ENCODE measurements at regions not wholly inside any gene's neighbourhood (a gene's known extent, or its start where the extent isn't known, plus 50 kb on each side); places are given as distances from the start of the nearest gene placed in this dataset.

DNA sequence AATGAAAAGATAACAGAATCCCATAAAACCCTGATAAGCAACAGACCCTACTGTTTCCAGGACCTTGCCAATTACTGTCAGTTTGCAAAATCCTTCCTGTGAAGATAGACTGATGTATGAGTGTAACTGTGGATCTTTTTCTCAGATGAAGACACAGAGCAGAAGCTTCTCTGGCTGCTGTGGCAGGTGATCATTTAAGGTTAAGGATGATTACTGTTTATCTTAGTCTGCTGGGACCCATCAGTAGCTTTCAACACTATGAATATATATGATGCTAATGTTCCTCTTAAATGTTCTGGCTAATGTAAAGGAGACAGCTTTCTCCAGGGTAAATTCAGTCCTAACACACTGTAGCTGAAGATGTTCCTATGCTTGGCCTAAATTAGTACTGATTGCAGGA lies 56.0 kb upstream of the CTTNBP2 start:
- no peaks in the 10 kb centered on the region for H3K79me2 ChIP-seq (ENCODE audit: control insufficient read depth, insufficient read depth, low read length)
- ATAC-seq (no peak), FAIRE-seq (no peak), DNase-seq (ENCODE audit: low read depth, low spot score) (no peak)
- no peaks in the 10 kb centered on the region for H3K27me3 ChIP-seq (replicated peaks in 1 of 2; ENCODE audit: control insufficient read depth in 2 of 2, insufficient read depth in 2 of 2, low read length in 1 of 2)
- no peaks in the 10 kb centered on the region; the same call in 2 of the 3 replicates for H3K9me3 ChIP-seq (replicated peaks; ENCODE audit: control insufficient read depth, insufficient read depth, low read length)
- no peak overlapping the region for H3K9ac ChIP-seq (ENCODE audit: control insufficient read depth, insufficient read depth, low read length)
- in situ Hi-C loops (cut with MboI) (no loop called here), intact Hi-C loops (cut with micrococcal nuclease; ENCODE audit: unreplicated experiment) (no loop called here)
- no peaks in the 10 kb centered on the region for H3K4me1 ChIP-seq (ENCODE audit: control insufficient read depth, insufficient read depth, low read length)
- CTCF ChIA-PET: interaction anchor here (2.0 kb wide), 1 partner anchor 179 kb away, joined by 7 read pairs; no protein-coding TSS in a partner anchor
- no peak overlapping the region for H2AFZ ChIP-seq (ENCODE audit: control insufficient read depth, low read depth, low read length)
- POLR2A ChIA-PET: no interaction called here
- no peak overlapping the region for H3K4me3 ChIP-seq
- RAD21 ChIA-PET (ENCODE audit: unreplicated experiment): no interaction called here
- H3K4me2 ChIP-seq (ENCODE audit: control insufficient read depth, insufficient read depth): no peak overlapping the region
- BruUV-seq (replicated peaks): no TSS peak
- H3K36me3 ChIP-seq (ENCODE audit: control insufficient read depth in 2 of 2, insufficient read depth in 2 of 2, low read length in 1 of 2): no peaks in the 10 kb centered on the region
- SMC1A ChIA-PET (ENCODE audit: uncharacterized antibody, unreplicated experiment): no interaction called here
- TF ChIP-seq, protein P1, sequence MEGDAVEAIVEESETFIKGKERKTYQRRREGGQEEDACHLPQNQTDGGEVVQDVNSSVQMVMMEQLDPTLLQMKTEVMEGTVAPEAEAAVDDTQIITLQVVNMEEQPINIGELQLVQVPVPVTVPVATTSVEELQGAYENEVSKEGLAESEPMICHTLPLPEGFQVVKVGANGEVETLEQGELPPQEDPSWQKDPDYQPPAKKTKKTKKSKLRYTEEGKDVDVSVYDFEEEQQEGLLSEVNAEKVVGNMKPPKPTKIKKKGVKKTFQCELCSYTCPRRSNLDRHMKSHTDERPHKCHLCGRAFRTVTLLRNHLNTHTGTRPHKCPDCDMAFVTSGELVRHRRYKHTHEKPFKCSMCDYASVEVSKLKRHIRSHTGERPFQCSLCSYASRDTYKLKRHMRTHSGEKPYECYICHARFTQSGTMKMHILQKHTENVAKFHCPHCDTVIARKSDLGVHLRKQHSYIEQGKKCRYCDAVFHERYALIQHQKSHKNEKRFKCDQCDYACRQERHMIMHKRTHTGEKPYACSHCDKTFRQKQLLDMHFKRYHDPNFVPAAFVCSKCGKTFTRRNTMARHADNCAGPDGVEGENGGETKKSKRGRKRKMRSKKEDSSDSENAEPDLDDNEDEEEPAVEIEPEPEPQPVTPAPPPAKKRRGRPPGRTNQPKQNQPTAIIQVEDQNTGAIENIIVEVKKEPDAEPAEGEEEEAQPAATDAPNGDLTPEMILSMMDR (IDR thresholded peaks at IDR 0.05 in 2 of 3, conservative IDR thresholded peaks at IDR 0.05 in 1 of 3; ENCODE audit: control insufficient read depth in 2 of 3, extremely low read depth in 1 of 3, insufficient read depth in 1 of 3, low read depth in 3 of 3, low read length in 3 of 3): no peak
- TF ChIP-seq SMAD1 (IDR thresholded peaks at IDR 0.05; ENCODE audit: low read depth, partially characterized antibody): no peak
- no peak for TF ChIP-seq ZNF217 (IDR thresholded peaks at IDR 0.05)
- no peak for TF ChIP-seq HDGF (IDR thresholded peaks at IDR 0.05)
- no peak for TF ChIP-seq ZNF384 (IDR thresholded peaks at IDR 0.05; ENCODE audit: borderline replicate concordance, low read depth, low read length)
- H3K27ac ChIP-seq (ENCODE audit: control insufficient read depth, insufficient read depth): no peak overlapping the region
- no peaks in the 10 kb centered on the region for H4K20me1 ChIP-seq (ENCODE audit: control insufficient read depth, insufficient read depth)

DNA sequence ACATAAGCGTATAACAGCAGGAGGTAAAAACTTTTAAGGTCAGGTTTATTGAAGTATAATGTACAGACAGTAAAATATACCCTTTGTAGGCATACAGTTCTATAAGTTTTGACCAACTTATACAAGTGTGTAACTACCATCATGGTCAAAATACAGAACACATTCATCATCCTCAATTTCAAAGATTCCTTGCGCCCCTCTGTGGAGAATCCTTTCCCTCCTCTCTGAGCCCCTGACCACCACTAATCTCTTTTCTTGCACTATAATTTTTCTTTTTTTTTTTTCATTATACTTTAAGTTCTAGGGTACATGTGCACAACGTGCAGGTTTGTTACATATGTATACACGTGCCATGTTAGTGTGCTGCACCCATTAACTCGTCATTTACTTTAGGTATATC lies 58.1 kb upstream of the CTTNBP2 start:
- H3K27ac ChIP-seq (ENCODE audit: control insufficient read depth, insufficient read depth): no peak overlapping the region
- no peak for DNase-seq (ENCODE audit: low read depth, low spot score)
- H3K4me3 ChIP-seq: no peak overlapping the region
- ChIA-PET POLR2A (no interaction called here), SMC1A (ENCODE audit: uncharacterized antibody, unreplicated experiment) (no interaction called here), RAD21 (ENCODE audit: unreplicated experiment) (no interaction called here), CTCF (interaction anchor here (2.0 kb wide), 1 partner anchor 180 kb away, joined by 5 read pairs; no protein-coding TSS in a partner anchor)
- no peak overlapping the region for H3K9ac ChIP-seq (ENCODE audit: control insufficient read depth, insufficient read depth, low read length)
- in situ Hi-C loops (cut with MboI) (no loop called here), intact Hi-C loops (cut with micrococcal nuclease; ENCODE audit: unreplicated experiment) (no loop called here)
- H3K4me2 ChIP-seq (ENCODE audit: control insufficient read depth, insufficient read depth): no peak overlapping the region
- no TSS peak for BruUV-seq (replicated peaks)
- H3K27me3 ChIP-seq (replicated peaks in 1 of 2; ENCODE audit: control insufficient read depth in 2 of 2, insufficient read depth in 2 of 2, low read length in 1 of 2): no peaks in the 10 kb centered on the region
- ATAC-seq: no peak
- H2AFZ ChIP-seq (ENCODE audit: control insufficient read depth, low read depth, low read length): no peak overlapping the region
- no peaks in the 10 kb centered on the region; the same call in 2 of the 3 replicates for H3K9me3 ChIP-seq (replicated peaks; ENCODE audit: control insufficient read depth, insufficient read depth, low read length)
- H3K79me2 ChIP-seq (ENCODE audit: control insufficient read depth, insufficient read depth, low read length): no peaks in the 10 kb centered on the region
- FAIRE-seq: no peak
- no peaks in the 10 kb centered on the region for H4K20me1 ChIP-seq (ENCODE audit: control insufficient read depth, insufficient read depth)
- no peaks in the 10 kb centered on the region for H3K36me3 ChIP-seq (ENCODE audit: control insufficient read depth in 2 of 2, insufficient read depth in 2 of 2, low read length in 1 of 2)
- 33% methylated on average over 5 of the region's 5 CpGs for WGBS (ENCODE audit: insufficient coverage, insufficient replicate concordance, low lambda C conversion rate, missing lambda C conversion rate)
- no peaks in the 10 kb centered on the region for H3K4me1 ChIP-seq (ENCODE audit: control insufficient read depth, insufficient read depth, low read length)
- no peak for TF ChIP-seq CHD2 (IDR thresholded peaks at IDR 0.05; ENCODE audit: borderline replicate concordance, low read depth, low read length)
- TF ChIP-seq, protein P2, sequence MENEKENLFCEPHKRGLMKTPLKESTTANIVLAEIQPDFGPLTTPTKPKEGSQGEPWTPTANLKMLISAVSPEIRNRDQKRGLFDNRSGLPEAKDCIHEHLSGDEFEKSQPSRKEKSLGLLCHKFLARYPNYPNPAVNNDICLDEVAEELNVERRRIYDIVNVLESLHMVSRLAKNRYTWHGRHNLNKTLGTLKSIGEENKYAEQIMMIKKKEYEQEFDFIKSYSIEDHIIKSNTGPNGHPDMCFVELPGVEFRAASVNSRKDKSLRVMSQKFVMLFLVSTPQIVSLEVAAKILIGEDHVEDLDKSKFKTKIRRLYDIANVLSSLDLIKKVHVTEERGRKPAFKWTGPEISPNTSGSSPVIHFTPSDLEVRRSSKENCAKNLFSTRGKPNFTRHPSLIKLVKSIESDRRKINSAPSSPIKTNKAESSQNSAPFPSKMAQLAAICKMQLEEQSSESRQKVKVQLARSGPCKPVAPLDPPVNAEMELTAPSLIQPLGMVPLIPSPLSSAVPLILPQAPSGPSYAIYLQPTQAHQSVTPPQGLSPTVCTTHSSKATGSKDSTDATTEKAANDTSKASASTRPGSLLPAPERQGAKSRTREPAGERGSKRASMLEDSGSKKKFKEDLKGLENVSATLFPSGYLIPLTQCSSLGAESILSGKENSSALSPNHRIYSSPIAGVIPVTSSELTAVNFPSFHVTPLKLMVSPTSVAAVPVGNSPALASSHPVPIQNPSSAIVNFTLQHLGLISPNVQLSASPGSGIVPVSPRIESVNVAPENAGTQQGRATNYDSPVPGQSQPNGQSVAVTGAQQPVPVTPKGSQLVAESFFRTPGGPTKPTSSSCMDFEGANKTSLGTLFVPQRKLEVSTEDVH (IDR thresholded peaks at IDR 0.05; ENCODE audit: low read depth, partially characterized antibody): no peak
- no peak for TF ChIP-seq ZSCAN29 (IDR thresholded peaks at IDR 0.05)
- TF ChIP-seq KDM1A (IDR thresholded peaks at IDR 0.05; ENCODE audit: borderline replicate concordance): no peak
- TF ChIP-seq, protein P3, sequence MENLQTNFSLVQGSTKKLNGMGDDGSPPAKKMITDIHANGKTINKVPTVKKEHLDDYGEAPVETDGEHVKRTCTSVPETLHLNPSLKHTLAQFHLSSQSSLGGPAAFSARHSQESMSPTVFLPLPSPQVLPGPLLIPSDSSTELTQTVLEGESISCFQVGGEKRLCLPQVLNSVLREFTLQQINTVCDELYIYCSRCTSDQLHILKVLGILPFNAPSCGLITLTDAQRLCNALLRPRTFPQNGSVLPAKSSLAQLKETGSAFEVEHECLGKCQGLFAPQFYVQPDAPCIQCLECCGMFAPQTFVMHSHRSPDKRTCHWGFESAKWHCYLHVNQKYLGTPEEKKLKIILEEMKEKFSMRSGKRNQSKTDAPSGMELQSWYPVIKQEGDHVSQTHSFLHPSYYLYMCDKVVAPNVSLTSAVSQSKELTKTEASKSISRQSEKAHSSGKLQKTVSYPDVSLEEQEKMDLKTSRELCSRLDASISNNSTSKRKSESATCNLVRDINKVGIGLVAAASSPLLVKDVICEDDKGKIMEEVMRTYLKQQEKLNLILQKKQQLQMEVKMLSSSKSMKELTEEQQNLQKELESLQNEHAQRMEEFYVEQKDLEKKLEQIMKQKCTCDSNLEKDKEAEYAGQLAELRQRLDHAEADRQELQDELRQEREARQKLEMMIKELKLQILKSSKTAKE (IDR thresholded peaks at IDR 0.05; ENCODE audit: low read depth, poor library complexity, severe bottlenecking): no peak
- no peak for TF ChIP-seq SIX5 (IDR thresholded peaks at IDR 0.05; ENCODE audit: low read depth, low read length, severe bottlenecking)
- no peak for TF ChIP-seq POLR2A (IDR thresholded peaks at IDR 0.05; ENCODE audit: low read depth, low read length)
